Suprapubic skin (tissue), 4 donors: ENCODE measurements at regions not wholly inside any gene's neighbourhood (a gene's known extent, or its start where the extent isn't known, plus 50 kb on each side); places are given as distances from the start of the nearest gene placed in this dataset.

Experiments
- CTCF ChIP-seq, 2 donors: fragments of 200-600 bp in 1 of 2; fragments of 450-650 bp in 1 of 2; sonication (generic) in 1 of 2; IDR thresholded peaks; one replicate each; pipeline ENCODE4 v1.5.1; 2016 to 2019; ENCODE audit warnings: antibody characterized with exemption in 2 of 2, mild to moderate bottlenecking in 1 of 2, moderate library complexity in 1 of 2
- EP300 ChIP-seq: sonication (generic); formaldehyde crosslinking; IDR thresholded peaks from one replicate; pipeline ENCODE4 v1.6.1; 2017; ENCODE audit warnings: antibody characterized with exemption
- POLR2A ChIP-seq, 2 donors: fragments of 450-650 bp; IDR thresholded peaks; one replicate each; pipeline ENCODE4 v1.6.1; 2017; ENCODE audit warnings: antibody characterized with exemption in 2 of 2, mild to moderate bottlenecking in 2 of 2, moderate library complexity in 2 of 2
- POLR2AphosphoS5 ChIP-seq, 3 donors: sonication (generic); formaldehyde crosslinking; IDR thresholded peaks; one replicate each; pipeline ENCODE4 v1.6.1; 2017; ENCODE audit warnings: antibody characterized with exemption in 3 of 3

DNA sequence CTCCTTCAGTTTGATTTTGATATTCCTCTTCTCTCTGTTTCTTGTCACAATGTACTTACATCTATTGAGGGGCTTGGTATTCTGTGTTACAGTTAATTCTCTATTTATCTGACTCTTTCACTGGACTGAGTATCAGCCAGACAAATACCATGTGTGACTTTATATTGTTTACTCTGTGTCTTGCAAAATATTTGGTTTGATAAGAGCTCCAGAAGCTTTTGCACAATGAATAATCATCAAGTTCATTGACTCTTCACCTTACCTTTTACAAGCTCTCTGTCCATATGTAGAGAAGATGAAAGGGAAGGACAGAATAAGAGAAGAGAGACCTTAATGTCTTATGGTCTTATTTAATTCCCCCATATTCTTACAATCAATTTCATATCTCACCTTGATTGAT, 877.7 kb upstream of the CDH8 start:
- TF ChIP-seq CTCF (IDR thresholded peaks at IDR 0.05) (no peak), POLR2A (IDR thresholded peaks at IDR 0.05) (no peak), EP300 (no peak), POLR2AphosphoS5 (IDR thresholded peaks at IDR 0.05) (no peak)
